AG10803 (cell line): ENCODE measurements at regions not wholly inside any gene's neighbourhood (a gene's known extent, or its start where the extent isn't known, plus 50 kb on each side); places are given as distances from the start of the nearest gene placed in this dataset.

Experiments
- DNase-seq: peaks from one replicate; pipeline ENCODE4 v3.0.0; 2010; ENCODE audit warnings: low read depth
- H3K4me3 ChIP-seq: 2 replicates; pipeline ENCODE4 v1.5.1; 2011; ENCODE audit warnings: mild to moderate bottlenecking, low read length, control low read depth
- CTCF ChIP-seq: conservative IDR thresholded peaks from 2 replicates; pipeline ENCODE4 v1.5.1; 2011; ENCODE audit warnings: mild to moderate bottlenecking, low read length, control low read depth, inconsistent platforms

GRCh38 chr5:20537911-20538703 lies 550.1 kb upstream of the CDH18 start:
- H3K4me3 ChIP-seq: no peak overlapping the region
- TF ChIP-seq CTCF: no peak
- DNase-seq: no peak

GRCh38 chr5:20536813-20537212 lies 548.8 kb upstream of the CDH18 start:
- TF ChIP-seq CTCF: no peak
- no peak overlapping the region for H3K4me3 ChIP-seq
- no peak for DNase-seq

- no peak for DNase-seq
- H3K4me3 ChIP-seq: no peak overlapping the region
- TF ChIP-seq CTCF: no peak
Measured at GRCh38 chr5:20536341-20536740, 548.3 kb upstream of the CDH18 start.

- no peak for DNase-seq
- TF ChIP-seq CTCF: no peak
- no peak overlapping the region for H3K4me3 ChIP-seq
Measured at GRCh38 chr5:20528471-20528870, 540.5 kb upstream of the CDH18 start.

- no peak overlapping the region for H3K4me3 ChIP-seq
- no peak for TF ChIP-seq CTCF
- no peak for DNase-seq
Measured at GRCh38 chr5:20524991-20525529, 537.1 kb upstream of the CDH18 start.

- no peak overlapping the region for H3K4me3 ChIP-seq
- TF ChIP-seq CTCF: no peak
- DNase-seq: no peak
Measured at GRCh38 chr5:20522905-20523482, 535.0 kb upstream of the CDH18 start.

GRCh38 chr5:20515606-20516005 lies 527.6 kb upstream of the CDH18 start:
- DNase-seq: no peak
- no peak overlapping the region for H3K4me3 ChIP-seq
- no peak for TF ChIP-seq CTCF
